ENCODE measurements at regions not wholly inside any gene's neighbourhood (a gene's known extent, or its start where the extent isn't known, plus 50 kb on each side); places are given as distances from the start of the nearest gene placed in this dataset.

- TF ChIP-seq CTCF (IDR thresholded peaks at IDR 0.05): no peak
- H3K27me3 Mint-ChIP-seq (ENCODE audit: low read depth, poor library complexity): no peaks in the 10 kb centered on the region
These were observed 1239.1 kb downstream of the CDH12 start for GRCh38 chr5:21613971-21614488.

GRCh38 chr5:21603796-21604195, 1249.3 kb downstream of the CDH12 start:
- no peak for TF ChIP-seq CTCF (IDR thresholded peaks at IDR 0.05)
- no peak for DNase-seq
- no peaks in the 10 kb centered on the region for H3K4me1 Mint-ChIP-seq
- no peaks in the 10 kb centered on the region for H3K36me3 Mint-ChIP-seq (ENCODE audit: low read depth)
- no peak overlapping the region for H3K4me3 Mint-ChIP-seq
- no peaks in the 10 kb centered on the region for H3K9me3 Mint-ChIP-seq
- no peaks in the 10 kb centered on the region for H3K27me3 Mint-ChIP-seq (ENCODE audit: low read depth, poor library complexity)
- no peak overlapping the region for H3K27ac Mint-ChIP-seq

More at GRCh38 chr5:21613971-21614488, 1239.1 kb downstream of the CDH12 start:
- no peaks in the 10 kb centered on the region for H3K9me3 Mint-ChIP-seq
- H3K27ac Mint-ChIP-seq: no peak overlapping the region
- H3K4me3 Mint-ChIP-seq: no peak overlapping the region
- DNase-seq: no peak
- H3K4me1 Mint-ChIP-seq: no peaks in the 10 kb centered on the region
- no peaks in the 10 kb centered on the region for H3K36me3 Mint-ChIP-seq (ENCODE audit: low read depth)

- Mint-ChIP-seq H3K27me3 (ENCODE audit: low read depth, poor library complexity) (no peaks in the 10 kb centered on the region), H3K36me3 (ENCODE audit: low read depth) (no peaks in the 10 kb centered on the region), H3K9me3 (peaks cover 10% of the 10 kb centered on the region), H3K4me1 (no peaks in the 10 kb centered on the region), H3K27ac (no peak overlapping the region), H3K4me3 (no peak overlapping the region)
- TF ChIP-seq CTCF (IDR thresholded peaks at IDR 0.05): no peak
- DNase-seq: no peak
These were observed 1258.6 kb downstream of the CDH12 start for GRCh38 chr5:21594566-21594965.

- Mint-ChIP-seq H3K36me3 (ENCODE audit: low read depth) (no peaks in the 10 kb centered on the region), H3K27me3 (ENCODE audit: low read depth, poor library complexity) (no peaks in the 10 kb centered on the region), H3K27ac (no peak overlapping the region), H3K4me1 (no peaks in the 10 kb centered on the region), H3K9me3 (peaks cover 10% of the 10 kb centered on the region), H3K4me3 (no peak overlapping the region)
- no peak for TF ChIP-seq CTCF (IDR thresholded peaks at IDR 0.05)
- DNase-seq: no peak
These were observed 1259.9 kb downstream of the CDH12 start for GRCh38 chr5:21593261-21593660.

- Mint-ChIP-seq H3K27ac (no peak overlapping the region), H3K9me3 (peaks cover 8% of the 10 kb centered on the region), H3K36me3 (ENCODE audit: low read depth) (peaks cover 13% of the 10 kb centered on the region), H3K27me3 (ENCODE audit: low read depth, poor library complexity) (no peaks in the 10 kb centered on the region), H3K4me3 (no peak overlapping the region), H3K4me1 (no peaks in the 10 kb centered on the region)
- DNase-seq: no peak
- no peak for TF ChIP-seq CTCF (IDR thresholded peaks at IDR 0.05)
These were observed 1271.6 kb downstream of the CDH12 start for GRCh38 chr5:21581508-21581907.

GRCh38 chr5:21574961-21575360, 1278.2 kb downstream of the CDH12 start:
- no peak for TF ChIP-seq CTCF (IDR thresholded peaks at IDR 0.05)
- DNase-seq: no peak
- Mint-ChIP-seq H3K27ac (no peak overlapping the region), H3K4me1 (peaks cover 5% of the 10 kb centered on the region), H3K27me3 (ENCODE audit: low read depth, poor library complexity) (no peaks in the 10 kb centered on the region), H3K4me3 (no peak overlapping the region), H3K36me3 (ENCODE audit: low read depth) (peaks cover 8% of the 10 kb centered on the region), H3K9me3 (peaks cover 8% of the 10 kb centered on the region)
